ENCODE measurements at regions not wholly inside any gene's neighbourhood (a gene's known extent, or its start where the extent isn't known, plus 50 kb on each side); places are given as distances from the start of the nearest gene placed in this dataset.

GRCh38 chrX:22396408-22396807 is 123.7 kb downstream of the CBLL2 start:
- H3K4me1 ChIP-seq, result no peaks in the 10 kb centered on the region
- H3K9ac ChIP-seq, result no peak overlapping the region
- no peak overlapping the region for H3K4me2 ChIP-seq (ENCODE audit: low read length)
- no peaks in the 10 kb centered on the region for H3K36me3 ChIP-seq (ENCODE audit: control insufficient read depth, insufficient read depth, low read length)
- no peaks in the 10 kb centered on the region for H3K9me3 ChIP-seq (ENCODE audit: control insufficient read depth, low read length)
- no peaks in the 10 kb centered on the region for H3K27me3 ChIP-seq (ENCODE audit: control insufficient read depth, insufficient read depth, low read length)
- H3K79me2 ChIP-seq, result no peaks in the 10 kb centered on the region
- no peak overlapping the region for H2AFZ ChIP-seq
- no peak overlapping the region for H3K4me3 ChIP-seq (ENCODE audit: low read depth, low read length)
- no peak overlapping the region for H3K27ac ChIP-seq
- no peak for TF ChIP-seq CTCF (IDR thresholded peaks at IDR 0.05)

GRCh38 chrX:22397566-22397965 is 124.9 kb downstream of the CBLL2 start:
- no peak overlapping the region for H2AFZ ChIP-seq
- H3K9me3 ChIP-seq (ENCODE audit: control insufficient read depth, low read length), result no peaks in the 10 kb centered on the region
- no peaks in the 10 kb centered on the region for H3K36me3 ChIP-seq (ENCODE audit: control insufficient read depth, insufficient read depth, low read length)
- H3K27me3 ChIP-seq (ENCODE audit: control insufficient read depth, insufficient read depth, low read length), result no peaks in the 10 kb centered on the region
- H3K4me2 ChIP-seq (ENCODE audit: low read length), result no peak overlapping the region
- no peaks in the 10 kb centered on the region for H3K79me2 ChIP-seq
- H3K4me3 ChIP-seq (ENCODE audit: low read depth, low read length), result no peak overlapping the region
- H3K27ac ChIP-seq, result no peak overlapping the region
- no peaks in the 10 kb centered on the region for H3K4me1 ChIP-seq
- H3K9ac ChIP-seq, result no peak overlapping the region
- no peak for TF ChIP-seq CTCF (IDR thresholded peaks at IDR 0.05)

GRCh38 chrX:22399437-22400192 is 126.9 kb downstream of the CBLL2 start:
- H3K27me3 ChIP-seq (ENCODE audit: control insufficient read depth, insufficient read depth, low read length), result no peaks in the 10 kb centered on the region

GRCh38 chrX:22404297-22404696 is 131.6 kb downstream of the CBLL2 start:
- Histone ChIP-seq H3K9me3 (ENCODE audit: control insufficient read depth, low read length) (no peaks in the 10 kb centered on the region), H3K36me3 (ENCODE audit: control insufficient read depth, insufficient read depth, low read length) (no peaks in the 10 kb centered on the region), H3K79me2 (no peaks in the 10 kb centered on the region), H3K27me3 (ENCODE audit: control insufficient read depth, insufficient read depth, low read length) (no peaks in the 10 kb centered on the region), H3K9ac (no peak overlapping the region), H3K4me1 (no peaks in the 10 kb centered on the region), H3K4me3 (ENCODE audit: low read depth, low read length) (no peak overlapping the region), H3K4me2 (ENCODE audit: low read length) (no peak overlapping the region), H3K27ac (no peak overlapping the region), H2AFZ (no peak overlapping the region)
- TF ChIP-seq CTCF (IDR thresholded peaks at IDR 0.05), result no peak

More at GRCh38 chrX:22399437-22400192, 126.9 kb downstream of the CBLL2 start:
- no peaks in the 10 kb centered on the region for H3K36me3 ChIP-seq (ENCODE audit: control insufficient read depth, insufficient read depth, low read length)
- H3K4me3 ChIP-seq (ENCODE audit: low read depth, low read length), result no peak overlapping the region
- TF ChIP-seq CTCF (IDR thresholded peaks at IDR 0.05), result no peak
- H3K4me2 ChIP-seq (ENCODE audit: low read length), result no peak overlapping the region
- H3K9me3 ChIP-seq (ENCODE audit: control insufficient read depth, low read length), result no peaks in the 10 kb centered on the region
- H3K4me1 ChIP-seq, result no peaks in the 10 kb centered on the region
- no peak overlapping the region for H2AFZ ChIP-seq
- H3K9ac ChIP-seq, result no peak overlapping the region
- H3K79me2 ChIP-seq, result no peaks in the 10 kb centered on the region
- no peak overlapping the region for H3K27ac ChIP-seq

- no peaks in the 10 kb centered on the region for H3K79me2 ChIP-seq
- no peak for TF ChIP-seq CTCF (IDR thresholded peaks at IDR 0.05)
- H3K4me2 ChIP-seq (ENCODE audit: low read length), result no peak overlapping the region
- no peaks in the 10 kb centered on the region for H3K36me3 ChIP-seq (ENCODE audit: control insufficient read depth, insufficient read depth, low read length)
- no peaks in the 10 kb centered on the region for H3K9me3 ChIP-seq (ENCODE audit: control insufficient read depth, low read length)
- no peak overlapping the region for H3K27ac ChIP-seq
- no peak overlapping the region for H3K9ac ChIP-seq
- no peaks in the 10 kb centered on the region for H3K27me3 ChIP-seq (ENCODE audit: control insufficient read depth, insufficient read depth, low read length)
- H3K4me3 ChIP-seq (ENCODE audit: low read depth, low read length), result no peak overlapping the region
- no peaks in the 10 kb centered on the region for H3K4me1 ChIP-seq
- H2AFZ ChIP-seq, result no peak overlapping the region
Observed at GRCh38 chrX:22406201-22406737, 133.6 kb downstream of the CBLL2 start.
